ENCODE measurements at regions not wholly inside any gene's neighbourhood (a gene's known extent, or its start where the extent isn't known, plus 50 kb on each side); places are given as distances from the start of the nearest gene placed in this dataset.

- Histone ChIP-seq H3K36me3 (replicated peaks in 1 of 2; ENCODE audit: control insufficient read depth in 1 of 2, insufficient read depth in 2 of 2, low read length in 2 of 2) (no peaks in the 10 kb centered on the region), H3K9me3 (ENCODE audit: low read length) (peaks cover 94% of the 10 kb centered on the region), H3K4me3 (replicated peaks in 1 of 3; ENCODE audit: insufficient read depth in 1 of 3, low read depth in 2 of 3, low read length in 3 of 3) (no peak overlapping the region), H3K27me3 (ENCODE audit: control insufficient read depth in 1 of 2, insufficient read depth in 2 of 2, low read length in 2 of 2) (no peaks in the 10 kb centered on the region), H3K4me2 (ENCODE audit: low read depth, low read length) (no peak overlapping the region), H3K79me2 (ENCODE audit: insufficient read depth, low read length) (no peaks in the 10 kb centered on the region), H2AFZ (ENCODE audit: low read length) (no peak overlapping the region), H3K4me1 (ENCODE audit: insufficient read depth, low read length) (no peaks in the 10 kb centered on the region), H3K9ac (ENCODE audit: insufficient read depth, low read depth, low read length) (no peak overlapping the region), H4K20me1 (ENCODE audit: insufficient read depth, low read length) (no peaks in the 10 kb centered on the region), H3K27ac (ENCODE audit: extremely low read length, insufficient read depth, low read length) (no peak overlapping the region)
- BruUV-seq (replicated peaks): no TSS peak
- in situ Hi-C loops (cut with HindIII; ENCODE audit: extremely low pct_ligation_motif_present, low pct_unique_long_range_greater_than_20kb) (no loop called here), intact Hi-C loops (cut with micrococcal nuclease; ENCODE audit: unreplicated experiment) (no loop called here)
- DNase-seq (ENCODE audit: low spot score) (no peak), FAIRE-seq (no peak), ATAC-seq (no peak)
- 0% methylated on average over 2 of the region's 2 CpGs for WGBS (ENCODE audit: low lambda C conversion rate)
- CTCF ChIA-PET (ENCODE audit: low intra/inter-chr PET ratio, low total read pairs): no interaction called here
- POLR2A ChIA-PET: no interaction called here
- TF ChIP-seq HNF4G (IDR thresholded peaks at IDR 0.05; ENCODE audit: borderline replicate concordance, low read depth, low read length): no peak
- no peak for TF ChIP-seq HNF4G (CRISPR knock-in tag; IDR thresholded peaks at IDR 0.05; ENCODE audit: borderline replicate concordance, low read depth)
- no peak for TF ChIP-seq MEF2D (CRISPR knock-in tag; IDR thresholded peaks at IDR 0.05)
- no peak for TF ChIP-seq KIAA2018 (CRISPR knock-in tag; IDR thresholded peaks at IDR 0.05; ENCODE audit: borderline replicate concordance)
- no peak for TF ChIP-seq ZNF562 (CRISPR knock-in tag; IDR thresholded peaks at IDR 0.05; ENCODE audit: borderline replicate concordance)
- no peak for TF ChIP-seq TBP (CRISPR knock-in tag; IDR thresholded peaks at IDR 0.05)
- TF ChIP-seq ZSCAN21 (CRISPR knock-in tag; IDR thresholded peaks at IDR 0.05; ENCODE audit: borderline replicate concordance): no peak
- TF ChIP-seq SAP130 (CRISPR knock-in tag; IDR thresholded peaks at IDR 0.05; ENCODE audit: low read depth): no peak
- no peak for TF ChIP-seq SCMH1 (CRISPR knock-in tag; IDR thresholded peaks at IDR 0.05; ENCODE audit: borderline replicate concordance)
- TF ChIP-seq FOXP4 (CRISPR knock-in tag; IDR thresholded peaks at IDR 0.05): no peak
- no peak for TF ChIP-seq MNT (IDR thresholded peaks at IDR 0.05)
- TF ChIP-seq GABPB1 (CRISPR knock-in tag; IDR thresholded peaks at IDR 0.05): no peak
- TF ChIP-seq SMARCC2 (IDR thresholded peaks at IDR 0.05): no peak
- TF ChIP-seq ZNF841 (CRISPR knock-in tag; IDR thresholded peaks at IDR 0.05; ENCODE audit: borderline replicate concordance): no peak
- TF ChIP-seq SOX6 (IDR thresholded peaks at IDR 0.05): no peak
- TF ChIP-seq SOX6 (CRISPR knock-in tag; IDR thresholded peaks at IDR 0.05): no peak
Observed at GRCh38 chr7:54180796-54181195, 361.4 kb upstream of the VSTM2A start.
